ENCODE measurements at regions not wholly inside any gene's neighbourhood (a gene's known extent, or its start where the extent isn't known, plus 50 kb on each side); places are given as distances from the start of the nearest gene placed in this dataset.
"Not testable (repeated sequence)": the region's sequence is repeated elsewhere in the genome, so short reads cannot be mapped to it uniquely, and the experiment has no call there.

DNA sequence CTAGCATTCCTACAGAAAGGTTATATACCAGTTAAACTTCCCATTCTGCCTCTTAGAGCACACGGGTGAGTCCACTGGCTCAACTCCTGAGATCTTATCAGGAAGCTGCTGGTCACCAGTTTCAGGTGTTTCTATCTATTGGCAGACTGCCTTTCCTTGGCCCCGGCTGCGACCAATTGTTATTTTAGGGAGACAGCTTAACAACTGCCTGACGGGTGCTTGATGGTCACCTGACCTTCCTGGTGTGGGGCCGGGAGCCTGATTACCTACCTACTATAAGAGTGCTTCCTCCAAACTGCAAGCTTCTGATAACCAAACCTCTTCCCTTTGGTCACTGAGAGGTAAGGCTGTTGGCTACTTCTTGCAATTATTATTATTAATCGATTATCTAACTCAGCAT is 122.1 kb upstream of the XIRP2 start:
- TF ChIP-seq, protein P1, sequence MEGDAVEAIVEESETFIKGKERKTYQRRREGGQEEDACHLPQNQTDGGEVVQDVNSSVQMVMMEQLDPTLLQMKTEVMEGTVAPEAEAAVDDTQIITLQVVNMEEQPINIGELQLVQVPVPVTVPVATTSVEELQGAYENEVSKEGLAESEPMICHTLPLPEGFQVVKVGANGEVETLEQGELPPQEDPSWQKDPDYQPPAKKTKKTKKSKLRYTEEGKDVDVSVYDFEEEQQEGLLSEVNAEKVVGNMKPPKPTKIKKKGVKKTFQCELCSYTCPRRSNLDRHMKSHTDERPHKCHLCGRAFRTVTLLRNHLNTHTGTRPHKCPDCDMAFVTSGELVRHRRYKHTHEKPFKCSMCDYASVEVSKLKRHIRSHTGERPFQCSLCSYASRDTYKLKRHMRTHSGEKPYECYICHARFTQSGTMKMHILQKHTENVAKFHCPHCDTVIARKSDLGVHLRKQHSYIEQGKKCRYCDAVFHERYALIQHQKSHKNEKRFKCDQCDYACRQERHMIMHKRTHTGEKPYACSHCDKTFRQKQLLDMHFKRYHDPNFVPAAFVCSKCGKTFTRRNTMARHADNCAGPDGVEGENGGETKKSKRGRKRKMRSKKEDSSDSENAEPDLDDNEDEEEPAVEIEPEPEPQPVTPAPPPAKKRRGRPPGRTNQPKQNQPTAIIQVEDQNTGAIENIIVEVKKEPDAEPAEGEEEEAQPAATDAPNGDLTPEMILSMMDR (IDR thresholded peaks at IDR 0.05; ENCODE audit: low read depth, low read length) = no peak
- no peak for DNase-seq (ENCODE audit: extremely low read depth, low read depth)

DNA sequence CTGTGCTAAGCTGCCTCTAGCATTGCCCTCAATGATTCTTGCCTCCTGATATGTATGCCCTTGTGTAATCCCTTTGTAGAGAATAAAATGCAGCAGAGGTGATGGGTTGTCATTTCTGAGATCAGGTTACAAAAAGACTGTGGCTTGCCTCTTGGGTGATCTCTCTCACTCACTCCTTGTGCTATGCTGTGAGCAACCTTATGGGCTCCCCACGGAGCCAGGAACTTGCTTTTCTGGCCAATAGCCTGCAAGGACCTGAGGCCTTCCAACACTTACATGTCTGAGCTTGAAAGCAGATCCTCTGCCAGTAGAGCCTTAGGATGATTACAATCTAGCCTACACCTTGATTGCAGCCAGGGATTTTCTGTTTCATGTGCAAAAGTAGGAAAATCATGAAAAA is 123.1 kb upstream of the XIRP2 start:
- TF ChIP-seq, protein P1 (IDR thresholded peaks at IDR 0.05; ENCODE audit: low read depth, low read length) = no peak
- DNase-seq (ENCODE audit: extremely low read depth, low read depth) = no peak

DNA sequence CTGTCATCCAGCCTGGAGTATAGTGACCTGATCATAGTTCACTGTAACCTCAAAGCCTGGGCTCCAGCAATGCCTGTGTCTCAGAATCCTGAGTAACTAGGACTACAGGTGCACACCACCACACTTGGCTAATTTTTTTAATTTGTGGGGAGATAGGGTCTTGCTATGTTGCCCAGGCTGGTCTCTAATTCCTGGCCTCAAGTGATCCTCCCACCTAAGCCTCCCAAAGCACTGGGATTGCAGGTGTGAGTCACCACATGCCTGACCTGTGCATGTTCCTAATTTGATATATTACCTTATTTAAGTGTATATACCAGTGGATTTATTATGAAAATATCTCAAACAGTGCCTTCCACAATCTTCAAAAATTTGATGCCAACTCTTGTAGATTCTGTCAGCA is 123.6 kb upstream of the XIRP2 start:
- TF ChIP-seq, protein P1 (IDR thresholded peaks at IDR 0.05; ENCODE audit: low read depth, low read length) = no peak
- DNase-seq (ENCODE audit: extremely low read depth, low read depth) = no peak

DNA sequence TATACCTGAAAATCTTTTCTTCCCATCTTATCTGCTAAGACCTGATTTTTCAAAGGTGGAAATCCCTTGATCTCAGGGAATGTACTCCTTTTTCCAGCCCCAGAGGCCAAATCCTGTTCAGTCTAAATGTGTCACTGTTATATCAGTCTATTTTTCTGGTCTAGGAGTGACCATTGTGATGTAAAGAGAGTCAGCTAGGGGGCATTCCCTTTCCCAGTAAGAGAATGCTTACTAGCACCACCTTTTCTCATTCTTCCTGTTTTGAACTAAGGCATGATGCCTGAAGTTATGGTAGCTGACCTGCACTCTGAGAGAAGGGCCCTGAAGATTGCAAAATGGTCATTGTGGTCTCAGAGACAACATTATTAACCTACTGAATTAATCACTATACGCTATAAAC is 124.1 kb upstream of the XIRP2 start:
- TF ChIP-seq, protein P1 (IDR thresholded peaks at IDR 0.05; ENCODE audit: low read depth, low read length) = no peak
- no peak for DNase-seq (ENCODE audit: extremely low read depth, low read depth)

DNA sequence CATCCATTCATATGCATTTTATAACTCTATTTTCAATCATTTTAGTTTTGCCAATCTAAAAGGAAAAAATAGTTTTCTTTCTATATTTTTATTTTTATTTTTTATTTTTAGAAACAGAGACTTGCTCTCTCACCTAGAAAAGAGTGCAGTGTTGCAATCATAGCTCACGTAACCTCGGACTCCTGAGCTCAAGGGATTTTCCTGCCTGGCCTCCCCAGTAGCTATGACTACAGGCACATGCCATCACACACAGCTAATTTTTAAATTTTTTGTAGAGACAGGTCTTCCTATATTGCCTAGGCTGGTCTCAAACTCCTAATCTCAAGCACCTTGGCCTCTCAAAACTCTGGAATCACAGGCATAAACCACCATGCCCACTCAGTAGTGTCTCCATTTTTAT is 125.5 kb upstream of the XIRP2 start:
- no peak for DNase-seq (ENCODE audit: extremely low read depth, low read depth)
- TF ChIP-seq, protein P1 (IDR thresholded peaks at IDR 0.05; ENCODE audit: low read depth, low read length) = no peak

DNA sequence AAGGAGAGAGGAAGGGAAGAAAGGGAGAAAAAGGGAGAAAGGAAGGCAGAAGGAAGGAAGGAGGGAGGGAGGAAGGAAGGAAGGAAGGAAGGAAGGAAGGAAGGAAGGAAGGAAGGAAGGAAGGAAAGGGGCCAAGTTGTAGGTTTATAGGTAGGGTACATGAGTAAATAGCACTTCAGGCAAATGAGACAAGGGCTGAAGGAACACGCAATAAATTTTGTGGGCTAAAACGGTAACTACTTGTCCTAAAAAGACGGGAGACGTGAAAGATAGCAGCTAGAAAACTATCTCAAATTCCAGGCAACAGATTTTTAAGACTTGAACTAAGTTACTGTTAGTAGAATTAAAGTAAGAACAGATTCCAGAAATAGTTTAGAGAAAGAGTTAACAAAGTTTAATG is 129.3 kb upstream of the XIRP2 start:
- TF ChIP-seq, protein P1 (IDR thresholded peaks at IDR 0.05; ENCODE audit: low read depth, low read length) = no peak
- no peak for DNase-seq (ENCODE audit: extremely low read depth, low read depth)

DNA sequence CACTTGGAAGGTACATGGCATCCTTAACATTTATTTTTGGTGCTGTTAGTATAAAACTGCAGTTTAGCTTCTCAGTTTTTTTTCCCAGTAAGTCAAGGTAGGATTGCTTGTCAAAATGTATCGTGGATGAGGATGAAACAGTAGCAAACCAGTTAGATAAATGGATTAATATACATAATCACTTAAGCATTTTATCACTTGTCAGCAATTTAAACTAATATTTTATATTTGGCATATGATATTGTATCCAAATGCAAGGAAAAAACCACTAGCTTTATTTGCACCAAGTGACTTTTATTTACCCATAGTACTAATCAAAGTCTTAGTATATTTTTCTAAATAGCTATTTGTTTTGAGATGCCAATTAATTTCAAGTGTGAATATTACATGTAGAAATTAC is 137.7 kb upstream of the XIRP2 start:
- DNase-seq (ENCODE audit: extremely low read depth, low read depth) = no peak
- TF ChIP-seq, protein P1 (IDR thresholded peaks at IDR 0.05; ENCODE audit: low read depth, low read length) = no peak

DNA sequence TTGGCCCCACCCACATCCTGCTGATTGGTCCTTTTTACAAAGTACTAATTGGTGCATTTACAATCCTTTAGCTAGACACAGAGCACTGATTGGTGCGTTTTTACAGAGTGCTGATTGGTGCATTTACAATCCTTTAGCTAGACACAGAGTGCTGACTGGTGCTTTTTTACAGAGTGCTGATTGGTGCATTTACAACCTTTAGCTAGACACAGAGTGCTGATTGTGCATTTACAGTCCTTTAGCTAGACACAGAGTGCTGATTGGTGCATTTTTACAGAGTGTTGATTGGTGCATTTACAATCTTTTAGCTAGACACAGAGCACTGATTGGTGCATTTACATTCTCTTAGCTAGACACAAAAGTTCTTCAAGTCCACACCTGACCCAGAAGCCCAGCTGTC is 144.2 kb upstream of the XIRP2 start:
- DNase-seq (ENCODE audit: extremely low read depth, low read depth) = not testable (repeated sequence)

DNA sequence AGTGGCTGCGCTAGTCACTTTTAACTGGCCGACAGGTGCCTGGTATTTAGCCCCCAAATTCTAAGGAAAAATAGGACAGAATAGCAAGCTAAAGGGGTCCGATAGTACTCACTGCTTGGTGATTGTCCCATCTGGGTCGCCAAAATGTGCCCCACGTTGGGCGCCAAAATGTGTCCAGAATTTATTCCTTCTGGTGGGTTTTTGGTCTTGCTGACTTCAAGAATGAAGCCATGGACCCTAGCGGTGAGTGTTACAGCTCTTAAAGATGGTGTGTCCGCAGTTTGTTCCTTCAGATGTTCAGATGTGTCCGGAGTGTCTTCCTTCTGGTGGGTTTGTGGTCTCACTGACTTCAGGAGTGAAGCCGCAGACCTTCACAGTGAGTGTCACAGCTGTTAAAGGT is 144.8 kb upstream of the XIRP2 start:
- not testable (repeated sequence) for DNase-seq (ENCODE audit: extremely low read depth, low read depth)

All from AG09319 (cell line).